ENCODE measurements at regions not wholly inside any gene's neighbourhood (a gene's known extent, or its start where the extent isn't known, plus 50 kb on each side); places are given as distances from the start of the nearest gene placed in this dataset.

GRCh38 chr12:15272376-15272775, 49.9 kb upstream of the PTPRO start:
- in situ Hi-C loops (cut with MboI; ENCODE audit: low sequenced_read_pairs) = loop anchor here (25.0 kb wide), 2 partner anchors 435 to 565 kb away; partner anchors contain the start of gene ART4
